GM19351 (cell line): ENCODE measurements at regions not wholly inside any gene's neighbourhood (a gene's known extent, or its start where the extent isn't known, plus 50 kb on each side); places are given as distances from the start of the nearest gene placed in this dataset.
"Not testable (repeated sequence)": the region's sequence is repeated elsewhere in the genome, so short reads cannot be mapped to it uniquely, and the experiment has no call there.

Experiments used
- ATAC-seq: cut with Tn5 transposase; IDR thresholded peaks from one replicate; pipeline ENCODE4 v1.9.1; 2021; ENCODE audit warnings: mild to moderate bottlenecking, moderate library complexity; ENCODE audit not compliant: unreplicated experiment

GRCh38 chr6:149233056-149233715 lies 84.3 kb upstream of the TAB2 start:
- no peak for ATAC-seq

- ATAC-seq: no peak
Observed at GRCh38 chr6:149234051-149234962, 83.2 kb upstream of the TAB2 start.

GRCh38 chr6:149235130-149235561 lies 82.4 kb upstream of the TAB2 start:
- ATAC-seq: peak; percentile 87

- ATAC-seq: no peak
Observed at GRCh38 chr6:149236589-149236988, 80.9 kb upstream of the TAB2 start.

- no peak for ATAC-seq
Observed at GRCh38 chr6:149237464-149237863, 80.0 kb upstream of the TAB2 start.

GRCh38 chr6:149239573-149240209 lies 77.8 kb upstream of the TAB2 start:
- no peak for ATAC-seq

- ATAC-seq: no peak
Observed at GRCh38 chr6:149242883-149243282, 74.6 kb upstream of the TAB2 start.

- no peak for ATAC-seq
Observed at GRCh38 chr6:149244105-149244504, 73.4 kb upstream of the TAB2 start.

GRCh38 chr6:149246691-149247384 lies 70.7 kb upstream of the TAB2 start:
- peak; percentile 93 for ATAC-seq

GRCh38 chr6:149247385-149247763 lies 70.1 kb upstream of the TAB2 start:
- ATAC-seq: no peak

GRCh38 chr6:149248263-149248662 lies 69.2 kb upstream of the TAB2 start:
- not testable (repeated sequence) for ATAC-seq

- ATAC-seq: no peak
Observed at GRCh38 chr6:149248693-149249369, 68.7 kb upstream of the TAB2 start.

GRCh38 chr6:149249370-149250357 lies 67.8 kb upstream of the TAB2 start:
- ATAC-seq: no peak

GRCh38 chr6:149250951-149251350 lies 66.6 kb upstream of the TAB2 start:
- ATAC-seq: no peak

GRCh38 chr6:149252622-149253021 lies 64.9 kb upstream of the TAB2 start:
- ATAC-seq: no peak

GRCh38 chr6:149254253-149254652 lies 63.3 kb upstream of the TAB2 start:
- ATAC-seq: no peak

GRCh38 chr6:149259753-149260152 lies 57.8 kb upstream of the TAB2 start:
- no peak for ATAC-seq

GRCh38 chr6:149260214-149260874 lies 57.2 kb upstream of the TAB2 start:
- no peak for ATAC-seq
